ENCODE measurements at regions not wholly inside any gene's neighbourhood (a gene's known extent, or its start where the extent isn't known, plus 50 kb on each side); places are given as distances from the start of the nearest gene placed in this dataset.

GRCh38 chr1:187956975-187957374 is 1128.2 kb downstream of the PLA2G4A start:
- TF ChIP-seq CTCF (IDR thresholded peaks at IDR 0.05; ENCODE audit: borderline replicate concordance, extremely low read depth, low read length, poor library complexity, severe bottlenecking) = no peak
- no peak for TF ChIP-seq EZH2 (IDR thresholded peaks at IDR 0.05; ENCODE audit: borderline replicate concordance, low read depth, low read length, severe bottlenecking)
